ENCODE measurements at regions not wholly inside any gene's neighbourhood (a gene's known extent, or its start where the extent isn't known, plus 50 kb on each side); places are given as distances from the start of the nearest gene placed in this dataset.

DNA sequence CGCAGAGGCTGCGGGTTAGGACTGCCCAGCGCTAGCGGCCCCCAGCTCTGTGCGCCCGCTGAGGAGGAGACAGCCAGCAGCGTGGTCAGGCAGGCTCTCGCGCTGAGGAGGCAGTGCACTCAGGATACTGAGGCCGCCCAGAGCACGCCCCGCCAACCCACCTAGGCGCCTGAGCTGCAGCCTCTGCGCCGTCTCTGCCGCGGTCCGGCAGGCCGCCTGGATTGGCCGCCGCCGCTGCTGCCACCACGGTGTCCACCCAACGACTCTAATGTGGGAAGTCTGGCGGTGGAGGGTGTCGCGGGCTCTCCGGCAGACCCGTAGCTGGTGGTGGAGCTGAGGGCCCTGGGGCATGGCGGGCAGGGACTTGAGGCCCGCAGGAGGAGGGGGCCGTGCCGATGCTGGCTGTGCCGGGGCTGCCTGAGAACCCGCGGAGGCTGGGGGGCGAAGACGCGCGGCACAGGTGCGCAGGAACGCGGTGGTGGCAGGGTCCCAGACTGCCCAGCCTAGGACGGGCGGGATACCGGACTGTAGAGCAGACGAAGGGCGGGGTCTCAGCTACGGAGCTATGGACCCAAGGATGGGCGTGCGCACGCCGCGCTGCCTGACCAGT lies 69.9 kb downstream of the ASCL4 start (continued):
- TF ChIP-seq THRAP3 (IDR thresholded peaks at IDR 0.05; ENCODE audit: borderline replicate concordance): no peak

GRCh38 chr12:107845226-107845979 lies 70.9 kb downstream of the ASCL4 start:
- no TSS peak for BruUV-seq (replicated peaks)
- DNase-seq (ENCODE audit: extremely low read depth in 1 of 4, low spot score in 3 of 4): no peak
- in situ Hi-C loops (cut with MboI): no loop called here

More at GRCh38 chr12:107845226-107845979, 70.9 kb downstream of the ASCL4 start:
- H3K4me3 ChIP-seq: no peak overlapping the region
- ChIA-PET POLR2A (interaction anchor here (1.0 kb wide), 1 partner anchor 8 kb away, joined by 3 read pairs; no protein-coding TSS in a partner anchor), CTCF (ENCODE audit: low intra/inter-chr PET ratio) (no interaction called here)
- H3K9me1 ChIP-seq (ENCODE audit: control insufficient read depth, insufficient read depth, low read length): no peaks in the 10 kb centered on the region
- H2AFZ ChIP-seq (ENCODE audit: low read depth, low read length): no peak overlapping the region
- H4K20me1 ChIP-seq (replicated peaks; ENCODE audit: control insufficient read depth, insufficient read depth, low read length): no peaks in the 10 kb centered on the region
- H3K9me3 ChIP-seq (replicated peaks; ENCODE audit: control insufficient read depth, insufficient read depth, low read depth, low read length): no peaks in the 10 kb centered on the region
- no peaks in the 10 kb centered on the region for H3K79me2 ChIP-seq (ENCODE audit: control insufficient read depth, insufficient read depth, low read length)
- FAIRE-seq (no peak), ATAC-seq (no peak)
- H3K36me3 ChIP-seq (ENCODE audit: control insufficient read depth, insufficient read depth, low read length): no peaks in the 10 kb centered on the region
- H3K4me1 ChIP-seq (replicated peaks in 1 of 2; ENCODE audit: control insufficient read depth in 2 of 2, insufficient read depth in 2 of 2, low read length in 2 of 2): peaks cover 0 to 21% of the 10 kb centered on the region in 2 experiments; a peak in 1 of 5 replicates
- 2% methylated on average over 44 of the region's 51 CpGs for WGBS (ENCODE audit: insufficient coverage, low coverage, missing lambda C conversion rate)
- no peak for TF ChIP-seq SAP30 (IDR thresholded peaks at IDR 0.05; ENCODE audit: borderline replicate concordance, insufficient read depth, low read depth, low read length, poor library complexity, severe bottlenecking)
- no peak for TF ChIP-seq SLC30A9 (CRISPR knock-in tag; IDR thresholded peaks at IDR 0.05)
- TF ChIP-seq BRF1 (IDR thresholded peaks at IDR 0.05; ENCODE audit: borderline replicate concordance, extremely low read depth, insufficient read length): no peak
- TF ChIP-seq TCFL5 (CRISPR knock-in tag; conservative IDR thresholded peaks at IDR 0.05): no peak
- no peak overlapping the region for H3K4me2 ChIP-seq (ENCODE audit: insufficient read depth, low read length)
- H3K27ac ChIP-seq (ENCODE audit: extremely low read depth, low read depth, low read length): no peak overlapping the region
- intact Hi-C loops (cut with micrococcal nuclease): no loop called here
- H3K27me3 ChIP-seq (ENCODE audit: control insufficient read depth in 2 of 2, insufficient read depth in 2 of 2, low read length in 2 of 2): peaks cover 32 to 39% of the 10 kb centered on the region in 2 experiments; a peak in 4 of 5 replicates
- no peak overlapping the region for H3K9ac ChIP-seq (ENCODE audit: insufficient read depth in 1 of 2, low read depth in 2 of 2, low read length in 2 of 2)

Measured in K562 (cell line).